Small intestine (tissue), 7 donors: ENCODE measurements at regions not wholly inside any gene's neighbourhood (a gene's known extent, or its start where the extent isn't known, plus 50 kb on each side); places are given as distances from the start of the nearest gene placed in this dataset.

Source experiments
- DNase-seq, 2 donors: peaks; one replicate each; pipeline versions ENCODE4 v3.0.0 to v3.0.0-alpha.2; 2013
- FAIRE-seq: peaks from 2 replicates; lab custom pipeline; 2012; peaks lifted over from hg19 to GRCh38; lab: Jason Lieb, UNC
- H3K27ac ChIP-seq, 3 donors: one replicate each; pipeline ENCODE4 v1.5.1; 2013; ENCODE audit warnings: low read length in 2 of 3, mild to moderate bottlenecking in 2 of 3, control low read depth in 1 of 3, inconsistent platforms in 1 of 3, low read depth in 1 of 3, moderate library complexity in 1 of 3
- H3K27me3 ChIP-seq, 3 donors: one replicate each; pipeline ENCODE4 v1.6.1; 2013; ENCODE audit warnings: low read length in 3 of 3, inconsistent platforms in 1 of 3; ENCODE audit not compliant: control insufficient read depth in 3 of 3, insufficient read depth in 3 of 3
- H3K36me3 ChIP-seq, 3 donors: one replicate each; pipeline ENCODE4 v1.6.1; 2013; ENCODE audit warnings: low read length in 3 of 3, inconsistent platforms in 1 of 3, low read depth in 1 of 3, mild to moderate bottlenecking in 1 of 3, moderate library complexity in 1 of 3; ENCODE audit not compliant: control insufficient read depth in 3 of 3, insufficient read depth in 2 of 3
- H3K4me1 ChIP-seq, 3 donors: one replicate each; pipeline ENCODE4 v1.6.1; 2013; ENCODE audit warnings: low read length in 2 of 3, inconsistent platforms in 1 of 3, low read depth in 1 of 3, mild to moderate bottlenecking in 1 of 3, moderate library complexity in 1 of 3; ENCODE audit not compliant: control insufficient read depth in 3 of 3, insufficient read depth in 2 of 3
- H3K4me3 ChIP-seq, 3 donors: one replicate each; pipeline ENCODE4 v1.5.1; 2013; ENCODE audit warnings: low read length in 3 of 3, control low read depth in 1 of 3, inconsistent platforms in 1 of 3, low read depth in 1 of 3, mild to moderate bottlenecking in 1 of 3, moderate library complexity in 1 of 3
- H3K9me3 ChIP-seq, 2 donors: one replicate each; pipeline ENCODE4 v1.6.1; 2013; ENCODE audit warnings: low read depth in 1 of 2, low read length in 1 of 2; ENCODE audit not compliant: control insufficient read depth in 2 of 2, insufficient read depth in 1 of 2
- WGBS, 3 donors: extraction: QIAGEN DNeasy Blood & Tissue Kit; methylation state at CpG; one replicate each; pipeline ENCODE4 v1.1.7; 2013; 5-methylcytosine and 5-hydroxymethylcytosine counted together
- donor health status: healthy with polysubstance abuse.
- donor health status: control.
- donor health status: control.
- donor health status: Bipolar disorder and iron deficiency.
- donor health status: healthy.

DNA sequence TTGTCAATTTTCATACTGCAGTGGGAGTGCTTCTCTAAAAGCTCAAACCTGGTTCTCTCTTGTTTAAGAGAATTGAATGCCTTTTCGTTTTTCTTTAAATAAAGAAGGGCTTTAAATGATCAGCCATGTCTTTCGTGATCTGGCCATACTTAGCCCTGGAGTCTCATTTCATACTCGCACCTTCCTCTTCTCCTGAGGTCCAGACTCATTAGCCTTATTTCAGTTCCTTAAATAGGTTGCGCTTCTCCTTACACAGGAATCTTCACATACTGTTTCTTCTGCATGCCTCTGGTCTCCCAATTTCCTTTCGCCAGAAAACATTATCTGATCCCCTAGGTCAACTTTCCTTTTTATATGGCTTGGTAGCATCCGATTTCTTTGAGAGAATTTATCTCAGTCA is 565.6 kb upstream of the TENM3 start:
- Histone ChIP-seq H3K27ac (no peak overlapping the region), H3K36me3 (no peaks in the 10 kb centered on the region), H3K9me3 (no peaks in the 10 kb centered on the region), H3K4me3 (no peak overlapping the region), H3K4me1 (no peaks in the 10 kb centered on the region), H3K27me3 (no peaks in the 10 kb centered on the region)
- DNase-seq (no peak), FAIRE-seq (no peak)
- 84 to 91% (median 87%) methylated on average over 6 of the region's 6 CpGs for WGBS, 3 donors

GRCh38 chr4:181679754-181680153 is 563.4 kb upstream of the TENM3 start:
- Histone ChIP-seq H3K4me3 (no peak overlapping the region), H3K27ac (no peak overlapping the region), H3K9me3 (no peaks in the 10 kb centered on the region), H3K36me3 (no peaks in the 10 kb centered on the region), H3K27me3 (no peaks in the 10 kb centered on the region), H3K4me1 (no peaks in the 10 kb centered on the region)
- WGBS, 3 donors, result 81 to 87% (median 83%) methylated on average over 3 of the region's 3 CpGs
- DNase-seq, result no peak
- no peak for FAIRE-seq

GRCh38 chr4:181682367-181683047 is 560.7 kb upstream of the TENM3 start:
- Histone ChIP-seq H3K9me3 (no peaks in the 10 kb centered on the region), H3K27me3 (no peaks in the 10 kb centered on the region), H3K4me3 (no peak overlapping the region), H3K36me3 (no peaks in the 10 kb centered on the region), H3K27ac (no peak overlapping the region), H3K4me1 (no peaks in the 10 kb centered on the region)
- 82 to 93% (median 82%) methylated on average over 3 of the region's 3 CpGs for WGBS, 3 donors
- no peak for DNase-seq
- no peak for FAIRE-seq

DNA sequence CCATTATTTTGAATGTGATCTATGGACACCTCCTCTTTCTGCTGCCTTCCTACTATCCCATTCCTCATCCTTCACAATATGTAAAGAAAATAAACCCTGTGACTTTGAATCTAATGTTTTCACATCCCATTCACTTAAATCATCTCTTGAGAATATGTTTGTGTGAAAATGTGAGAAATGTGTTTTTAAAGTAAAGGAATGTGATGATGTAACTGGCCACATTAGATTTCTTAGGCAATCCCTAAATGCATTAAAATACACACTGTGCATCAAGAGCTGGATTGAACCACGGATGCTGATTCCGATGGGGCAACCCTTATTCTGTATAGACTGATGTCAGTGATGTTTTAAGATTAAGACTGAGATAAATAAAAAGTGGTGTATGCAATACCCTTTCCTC is 558.9 kb upstream of the TENM3 start:
- Histone ChIP-seq H3K27me3 (no peaks in the 10 kb centered on the region), H3K36me3 (no peaks in the 10 kb centered on the region), H3K27ac (no peak overlapping the region), H3K4me3 (no peak overlapping the region), H3K4me1 (no peaks in the 10 kb centered on the region), H3K9me3 (no peaks in the 10 kb centered on the region)
- FAIRE-seq (no peak), DNase-seq (no peak)
- WGBS, 3 donors, result 88 to 92% (median 89%) methylated on average over 2 of the region's 2 CpGs

DNA sequence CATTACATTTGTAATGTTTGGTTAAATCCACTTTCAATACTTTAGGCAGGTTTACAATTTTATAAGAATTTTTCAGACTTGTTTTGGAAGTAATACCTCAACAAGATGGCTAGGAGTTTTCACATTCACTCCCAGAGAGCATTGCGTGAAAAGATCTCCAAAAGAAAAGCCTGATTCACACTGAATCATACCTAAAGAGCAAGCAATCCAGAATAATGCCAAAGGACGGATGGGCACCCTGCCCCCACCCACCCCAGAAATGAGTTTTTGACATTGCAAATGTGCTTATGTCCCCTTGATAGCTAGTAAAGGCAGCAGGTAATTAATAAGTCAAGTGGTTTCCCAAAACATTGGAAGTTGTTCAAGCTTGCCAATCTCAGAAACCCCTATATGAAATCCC is 557.7 kb upstream of the TENM3 start:
- DNase-seq (no peak), FAIRE-seq (no peak)
- H3K27ac ChIP-seq, result no peak overlapping the region
- WGBS, 3 donors, result 89 to 95% (median 91%) methylated on average over 2 of the region's 2 CpGs
- no peaks in the 10 kb centered on the region for H3K36me3 ChIP-seq
- H3K4me3 ChIP-seq, result no peak overlapping the region
- H3K4me1 ChIP-seq, result no peaks in the 10 kb centered on the region
- H3K9me3 ChIP-seq, result no peaks in the 10 kb centered on the region
- no peaks in the 10 kb centered on the region for H3K27me3 ChIP-seq

DNA sequence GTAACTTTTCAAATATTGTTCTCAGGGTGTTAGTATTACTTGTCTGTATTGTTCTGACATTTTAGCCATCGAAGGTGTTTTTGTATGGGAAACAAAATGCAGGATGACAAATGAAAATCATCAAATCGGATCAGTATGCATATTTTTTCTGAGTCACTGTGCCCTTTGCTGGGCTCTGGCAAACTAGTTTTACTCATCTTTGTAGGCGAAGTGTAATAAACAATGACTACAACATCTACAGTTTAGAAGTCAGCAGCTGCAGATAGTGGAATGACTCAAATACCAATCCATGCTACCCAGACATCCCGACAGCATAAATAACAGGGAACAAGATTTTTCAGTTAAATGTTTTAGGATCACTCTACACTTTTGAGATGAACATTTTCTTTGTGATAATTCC is 557.3 kb upstream of the TENM3 start:
- Histone ChIP-seq H3K36me3 (no peaks in the 10 kb centered on the region), H3K27me3 (no peaks in the 10 kb centered on the region), H3K4me3 (no peak overlapping the region), H3K9me3 (no peaks in the 10 kb centered on the region), H3K27ac (no peak overlapping the region), H3K4me1 (no peaks in the 10 kb centered on the region)
- FAIRE-seq (no peak), DNase-seq (no peak)
- WGBS, 3 donors, result 74 to 81% (median 81%) methylated on average over 4 of the region's 4 CpGs

GRCh38 chr4:181687116-181687515 is 556.1 kb upstream of the TENM3 start:
- Histone ChIP-seq H3K36me3 (no peaks in the 10 kb centered on the region), H3K27ac (no peak overlapping the region), H3K4me1 (no peaks in the 10 kb centered on the region), H3K27me3 (no peaks in the 10 kb centered on the region), H3K4me3 (no peak overlapping the region), H3K9me3 (no peaks in the 10 kb centered on the region)
- DNase-seq (no peak), FAIRE-seq (no peak)
- WGBS, 3 donors, result 74 to 79% (median 79%) methylated on average over 4 of the region's 4 CpGs

- FAIRE-seq, result no peak
- 62 to 81% (median 79%) methylated on average over 3 of the region's 3 CpGs for WGBS, 3 donors
- no peak overlapping the region for H3K4me3 ChIP-seq
Observed at GRCh38 chr4:181688432-181688831, 554.8 kb upstream of the TENM3 start.

DNA sequence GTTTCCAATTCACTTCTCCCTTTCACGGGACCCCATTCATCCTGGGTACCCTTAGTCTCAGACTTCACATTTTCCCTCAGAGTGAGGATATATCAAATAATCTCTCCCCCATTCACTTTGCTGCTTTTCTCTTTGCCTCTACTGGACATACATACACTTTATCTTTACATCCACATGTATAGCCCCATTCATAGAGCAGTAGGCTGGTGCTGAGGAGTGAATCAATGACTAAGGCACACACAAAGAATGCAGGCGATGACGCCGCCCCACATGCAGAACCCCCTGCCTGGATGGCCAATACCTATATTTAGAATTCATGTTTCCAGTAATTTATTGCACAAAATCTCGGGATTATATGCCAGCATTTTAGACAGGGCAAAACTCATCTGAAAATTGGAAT is 554.3 kb upstream of the TENM3 start:
- H3K4me3 ChIP-seq, result no peak overlapping the region
- H3K27ac ChIP-seq, result no peak overlapping the region
- WGBS, 3 donors, result 64 to 79% (median 69%) methylated on average over 5 of the region's 5 CpGs
- H3K27me3 ChIP-seq, result no peaks in the 10 kb centered on the region
- no peaks in the 10 kb centered on the region for H3K4me1 ChIP-seq
- no peaks in the 10 kb centered on the region for H3K9me3 ChIP-seq
- no peak for DNase-seq
- H3K36me3 ChIP-seq, result no peaks in the 10 kb centered on the region
- no peak for FAIRE-seq

More at GRCh38 chr4:181688432-181688831, 554.8 kb upstream of the TENM3 start:
- Histone ChIP-seq H3K9me3 (no peaks in the 10 kb centered on the region), H3K27me3 (no peaks in the 10 kb centered on the region), H3K36me3 (no peaks in the 10 kb centered on the region), H3K4me1 (no peaks in the 10 kb centered on the region), H3K27ac (no peak overlapping the region)
- DNase-seq, result no peak
